ENCODE measurements at regions not wholly inside any gene's neighbourhood (a gene's known extent, or its start where the extent isn't known, plus 50 kb on each side); places are given as distances from the start of the nearest gene placed in this dataset.

DNA sequence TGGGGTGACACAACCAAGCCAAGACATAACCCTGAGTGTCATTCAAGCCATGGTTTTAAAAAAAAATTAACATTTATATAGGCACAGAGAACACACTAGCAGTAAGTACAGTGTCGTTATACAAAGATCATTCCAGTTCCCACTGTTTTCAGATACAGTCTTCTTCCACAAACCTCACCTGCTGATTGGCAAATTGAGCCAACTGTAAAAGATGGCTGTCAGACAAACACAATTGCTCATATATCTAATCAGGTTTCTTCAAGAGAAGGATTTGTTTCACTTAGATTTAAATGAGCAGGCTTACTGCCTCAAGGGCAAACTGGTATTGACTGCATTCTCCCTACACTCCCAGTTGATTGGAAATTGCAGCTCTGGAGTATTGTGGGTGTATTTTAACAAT, 308.9 kb downstream of the RBM26 start:
- Histone ChIP-seq H3F3A (ENCODE audit: insufficient read depth) (no peaks in the 10 kb centered on the region), H3K4me2 (ENCODE audit: unreplicated experiment) (no peak overlapping the region), H3K4me3 (no peak overlapping the region), H3K9me2 (ENCODE audit: insufficient read depth) (no peaks in the 10 kb centered on the region), H3K27me3 (replicated peaks; ENCODE audit: insufficient read depth) (no peaks in the 10 kb centered on the region), H3K27ac (no peak overlapping the region), H4K20me1 (ENCODE audit: insufficient read depth) (no peaks in the 10 kb centered on the region), H3K9me3 (ENCODE audit: low read depth) (no peaks in the 10 kb centered on the region), H3K9ac (no peak overlapping the region), H3K4me1 (ENCODE audit: insufficient read depth) (no peaks in the 10 kb centered on the region), H2AFZ (no peak overlapping the region), H3K79me2 (ENCODE audit: insufficient read depth) (no peaks in the 10 kb centered on the region), H3K36me3 (ENCODE audit: low read depth) (no peaks in the 10 kb centered on the region)
- WGBS, 2 experiments (ENCODE audit: low coverage in 1 of 2, low lambda C conversion rate in 2 of 2, missing lambda C conversion rate in 2 of 2) = 13 to 17% methylated on average over 1 of the region's 1 CpG
- in situ Hi-C loops (cut with MboI) = no loop called here
- TF ChIP-seq EZH2 (IDR thresholded peaks at IDR 0.05; ENCODE audit: insufficient read depth, poor library complexity, severe bottlenecking) (no peak), EZH2phosphoT487 (IDR thresholded peaks at IDR 0.05; ENCODE audit: insufficient read depth, low read depth) (no peak)
- no peak for DNase-seq

DNA sequence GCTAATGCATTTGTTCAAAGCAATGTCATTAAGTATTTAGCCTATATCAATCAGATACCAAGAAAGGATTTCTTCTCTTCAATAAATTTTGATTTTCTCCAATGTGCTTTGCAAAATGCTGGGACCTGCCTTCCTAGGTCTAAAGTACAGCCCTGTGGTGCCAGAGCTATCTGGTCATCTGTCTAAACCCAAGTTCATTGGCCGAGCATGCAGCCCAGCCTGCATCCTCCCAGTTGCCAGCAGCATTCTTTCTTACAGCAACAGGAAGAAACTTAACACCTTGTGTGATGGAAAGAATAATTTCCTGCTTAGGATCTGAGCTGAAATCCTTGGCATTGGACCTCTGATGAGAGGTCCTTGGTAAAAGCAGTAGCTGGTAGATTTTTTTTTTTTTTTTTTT, 310.0 kb downstream of the RBM26 start:
- no peaks in the 10 kb centered on the region for H3K79me2 ChIP-seq (ENCODE audit: insufficient read depth)
- H3K9me2 ChIP-seq (ENCODE audit: insufficient read depth) = no peaks in the 10 kb centered on the region
- in situ Hi-C loops (cut with MboI) = no loop called here
- no peaks in the 10 kb centered on the region for H4K20me1 ChIP-seq (ENCODE audit: insufficient read depth)
- no peak overlapping the region for H3K4me3 ChIP-seq
- no peaks in the 10 kb centered on the region for H3K36me3 ChIP-seq (ENCODE audit: low read depth)
- H2AFZ ChIP-seq = no peak overlapping the region
- H3K27me3 ChIP-seq (replicated peaks; ENCODE audit: insufficient read depth) = no peaks in the 10 kb centered on the region
- TF ChIP-seq EZH2 (IDR thresholded peaks at IDR 0.05; ENCODE audit: insufficient read depth, poor library complexity, severe bottlenecking) (no peak), EZH2phosphoT487 (IDR thresholded peaks at IDR 0.05; ENCODE audit: insufficient read depth, low read depth) (no peak)
- no peaks in the 10 kb centered on the region for H3K9me3 ChIP-seq (ENCODE audit: low read depth)
- H3K4me2 ChIP-seq (ENCODE audit: unreplicated experiment) = no peak overlapping the region
- no peaks in the 10 kb centered on the region for H3F3A ChIP-seq (ENCODE audit: insufficient read depth)
- H3K4me1 ChIP-seq (ENCODE audit: insufficient read depth) = no peaks in the 10 kb centered on the region
- no peak for DNase-seq
- 0% methylated on average over 1 of the region's 1 CpG for WGBS, 2 experiments (ENCODE audit: low coverage in 1 of 2, low lambda C conversion rate in 2 of 2, missing lambda C conversion rate in 2 of 2)
- H3K9ac ChIP-seq = no peak overlapping the region
- H3K27ac ChIP-seq = no peak overlapping the region

DNA sequence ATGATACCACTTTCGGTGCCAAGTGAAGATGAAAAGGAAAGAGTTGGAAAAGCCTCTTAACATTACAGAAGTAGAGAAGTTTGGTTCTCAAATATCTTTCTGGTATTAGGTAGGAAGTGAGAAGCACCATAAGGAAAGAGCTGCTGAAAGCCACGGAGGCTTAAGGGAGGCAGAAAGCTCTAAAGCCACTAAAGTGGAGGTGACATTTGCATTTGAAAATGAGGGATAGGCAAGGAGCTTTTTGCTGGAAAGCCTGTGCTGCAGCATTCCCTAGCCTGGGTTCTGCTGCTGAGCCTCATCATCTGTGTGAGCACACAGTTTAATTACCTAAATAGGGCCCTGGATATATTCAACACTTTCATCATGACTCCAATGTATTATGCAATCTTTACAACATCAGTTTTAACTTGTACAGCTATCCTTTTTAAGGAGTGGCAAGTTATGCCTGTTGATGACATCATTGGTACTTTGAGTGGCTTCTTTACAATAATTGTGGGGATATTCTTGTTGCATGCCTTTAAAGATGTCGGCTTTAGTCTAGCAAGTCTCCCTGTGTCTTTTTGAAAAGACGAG, 315.4 kb downstream of the RBM26 start:
- Histone ChIP-seq H3K4me1 (ENCODE audit: insufficient read depth) (no peaks in the 10 kb centered on the region), H3K9ac (no peak overlapping the region), H3K9me3 (ENCODE audit: low read depth) (no peaks in the 10 kb centered on the region), H4K20me1 (ENCODE audit: insufficient read depth) (no peaks in the 10 kb centered on the region), H3K36me3 (ENCODE audit: low read depth) (no peaks in the 10 kb centered on the region), H3K4me3 (no peak overlapping the region), H3F3A (ENCODE audit: insufficient read depth) (no peaks in the 10 kb centered on the region), H3K9me2 (ENCODE audit: insufficient read depth) (no peaks in the 10 kb centered on the region), H3K79me2 (ENCODE audit: insufficient read depth) (no peaks in the 10 kb centered on the region), H2AFZ (no peak overlapping the region), H3K27ac (no peak overlapping the region), H3K4me2 (ENCODE audit: unreplicated experiment) (no peak overlapping the region), H3K27me3 (replicated peaks; ENCODE audit: insufficient read depth) (no peaks in the 10 kb centered on the region)
- no peak for DNase-seq
- in situ Hi-C loops (cut with MboI) = no loop called here
- WGBS, 2 experiments (ENCODE audit: low coverage in 1 of 2, low lambda C conversion rate in 2 of 2, missing lambda C conversion rate in 2 of 2) = 24 to 29% methylated on average over 4 of the region's 4 CpGs
- TF ChIP-seq EZH2phosphoT487 (IDR thresholded peaks at IDR 0.05; ENCODE audit: insufficient read depth, low read depth) (no peak), EZH2 (IDR thresholded peaks at IDR 0.05; ENCODE audit: insufficient read depth, poor library complexity, severe bottlenecking) (no peak)

DNA sequence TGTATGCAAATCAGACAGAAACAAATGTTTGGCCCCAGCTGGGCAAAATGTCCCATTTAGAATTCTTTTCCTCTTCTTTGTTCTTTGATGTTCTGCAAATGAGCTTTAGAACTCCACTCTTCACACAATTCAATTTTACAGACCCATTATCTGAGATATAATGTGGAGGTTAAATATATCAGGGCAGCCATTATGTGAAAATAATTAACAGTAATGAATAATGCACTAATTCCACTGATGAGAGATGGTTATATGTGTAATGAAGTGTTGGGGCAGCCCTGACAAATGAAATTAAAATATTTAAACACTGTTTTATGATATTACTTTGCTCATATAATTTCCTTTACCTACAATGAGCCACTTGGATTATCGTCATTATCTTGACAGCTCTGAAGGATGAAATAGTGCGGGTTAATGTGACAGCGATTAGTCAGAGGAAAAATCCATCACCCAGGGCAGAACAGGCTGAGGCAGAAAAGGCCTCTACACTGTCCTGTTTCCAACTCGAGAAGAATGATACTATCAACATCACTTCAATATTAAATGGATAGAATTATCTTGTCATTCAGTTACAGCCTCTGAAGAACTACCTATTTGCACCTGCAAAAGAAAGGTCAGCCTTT, 321.1 kb downstream of the RBM26 start:
- Histone ChIP-seq H3F3A (ENCODE audit: insufficient read depth) (no peaks in the 10 kb centered on the region), H3K9ac (no peak overlapping the region), H4K20me1 (ENCODE audit: insufficient read depth) (no peaks in the 10 kb centered on the region), H3K4me1 (ENCODE audit: insufficient read depth) (no peaks in the 10 kb centered on the region), H2AFZ (no peak overlapping the region), H3K36me3 (ENCODE audit: low read depth) (no peaks in the 10 kb centered on the region), H3K4me3 (no peak overlapping the region), H3K4me2 (ENCODE audit: unreplicated experiment) (no peak overlapping the region), H3K9me2 (ENCODE audit: insufficient read depth) (no peaks in the 10 kb centered on the region), H3K9me3 (ENCODE audit: low read depth) (no peaks in the 10 kb centered on the region), H3K27me3 (replicated peaks; ENCODE audit: insufficient read depth) (no peaks in the 10 kb centered on the region), H3K27ac (no peak overlapping the region), H3K79me2 (ENCODE audit: insufficient read depth) (no peaks in the 10 kb centered on the region)
- TF ChIP-seq EZH2phosphoT487 (IDR thresholded peaks at IDR 0.05; ENCODE audit: insufficient read depth, low read depth) (no peak), EZH2 (IDR thresholded peaks at IDR 0.05; ENCODE audit: insufficient read depth, poor library complexity, severe bottlenecking) (no peak)
- 40 to 42% methylated on average over 4 of the region's 4 CpGs for whole genome bisulfite sequencing, 2 experiments (ENCODE audit: low coverage in 1 of 2, low lambda C conversion rate in 2 of 2, missing lambda C conversion rate in 2 of 2)
- in situ Hi-C loops (cut with MboI) = no loop called here
- no peak for DNase-seq
